ENCODE measurements at regions not wholly inside any gene's neighbourhood (a gene's known extent, or its start where the extent isn't known, plus 50 kb on each side); places are given as distances from the start of the nearest gene placed in this dataset.
"Not testable (repeated sequence)": the region's sequence is repeated elsewhere in the genome, so short reads cannot be mapped to it uniquely, and the experiment has no call there.

DNA sequence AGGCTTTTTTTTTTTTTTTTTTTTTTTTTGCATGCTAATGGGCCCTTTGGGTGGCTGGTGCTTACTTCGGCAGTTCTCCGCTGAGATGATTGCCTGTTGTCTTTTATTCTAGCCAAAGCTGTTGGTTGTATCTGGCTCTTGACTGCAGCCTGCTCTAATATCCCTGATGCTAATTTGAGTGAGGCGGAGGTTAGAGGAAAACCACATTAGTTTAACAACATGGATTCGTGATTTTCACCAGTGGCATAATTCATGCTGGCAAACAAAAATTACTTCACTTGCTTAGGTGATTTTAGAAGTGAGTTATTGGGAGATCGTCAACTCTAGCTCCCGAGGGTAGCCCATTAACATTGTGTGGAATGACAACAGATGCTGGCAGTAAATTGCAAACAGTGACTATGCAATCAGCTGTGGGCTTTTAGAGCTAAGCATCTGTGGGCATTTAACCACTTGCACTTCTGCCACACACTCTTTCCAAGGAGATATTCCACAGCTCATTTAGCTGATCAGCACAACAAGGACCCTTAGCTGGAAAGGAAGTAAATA lies 97.6 kb upstream of the ZDHHC17 start:
- no peak for DNase-seq

DNA sequence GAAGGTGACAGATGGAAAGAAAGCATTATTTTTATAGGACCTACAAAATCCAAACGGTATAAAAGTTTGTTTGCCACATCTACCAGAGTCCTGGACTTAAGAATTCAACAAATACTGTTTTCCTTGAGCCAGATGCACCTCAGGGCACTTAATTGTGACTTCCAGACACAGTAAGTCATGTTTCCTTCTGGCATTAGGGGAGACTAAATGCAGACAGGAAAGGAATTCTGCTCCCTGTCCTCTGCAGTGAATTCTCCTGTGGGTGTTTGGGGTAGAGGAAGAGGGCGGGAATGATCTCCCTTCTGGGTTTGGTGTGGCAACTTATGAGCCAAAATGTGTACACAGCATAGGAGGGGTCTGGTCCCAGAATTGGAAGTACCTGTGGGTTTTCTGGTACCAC lies 93.9 kb upstream of the ZDHHC17 start:
- DNase-seq = no peak

DNA sequence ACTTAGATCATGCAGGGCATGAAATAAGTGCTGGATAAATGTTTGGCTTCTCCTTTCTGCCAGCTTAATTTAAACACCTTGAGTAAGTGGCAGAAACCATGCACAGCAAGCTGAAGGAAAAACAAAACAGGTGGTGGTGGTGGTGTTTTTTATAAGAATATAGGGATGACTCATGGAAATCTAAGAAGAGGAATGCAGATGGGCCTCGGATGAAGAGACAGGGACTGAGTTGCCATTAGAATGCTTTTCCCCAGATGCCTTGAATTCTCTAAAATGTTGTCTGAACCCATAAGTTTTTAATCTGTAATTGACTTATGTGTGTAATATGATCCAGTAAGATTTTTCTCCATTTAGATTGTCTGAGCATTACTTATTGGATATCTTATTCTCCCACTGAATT lies 93.1 kb upstream of the ZDHHC17 start:
- DNase-seq = no peak

DNA sequence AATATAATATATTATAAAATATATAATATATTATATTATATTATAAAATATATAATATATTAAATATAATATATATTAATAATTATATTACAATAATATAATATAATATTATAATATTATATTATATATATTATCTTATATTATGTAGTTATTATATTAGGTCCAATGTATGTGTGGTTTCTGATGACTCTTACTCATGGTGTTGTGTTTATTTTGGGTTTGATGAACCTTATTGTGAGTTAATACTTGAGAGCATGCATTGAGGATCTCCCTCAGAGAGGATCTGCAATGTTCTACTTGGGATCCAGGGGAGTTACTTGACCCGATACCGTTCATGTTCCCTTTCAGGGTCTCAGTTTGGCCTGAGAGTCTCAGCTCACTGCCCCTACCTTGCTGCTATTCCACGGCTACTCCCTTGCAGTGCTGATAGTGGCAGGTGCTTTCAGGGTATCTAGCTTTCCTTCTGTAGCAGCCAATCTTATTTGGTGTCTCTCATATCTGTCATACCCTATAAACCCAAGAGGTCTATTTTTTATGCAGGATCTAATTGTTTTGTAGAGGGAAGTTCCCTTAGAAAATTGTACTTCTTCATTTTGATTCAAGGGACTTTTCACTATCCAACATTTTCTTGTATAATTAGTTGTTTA lies 89.1 kb upstream of the ZDHHC17 start:
- no peak for DNase-seq

DNA sequence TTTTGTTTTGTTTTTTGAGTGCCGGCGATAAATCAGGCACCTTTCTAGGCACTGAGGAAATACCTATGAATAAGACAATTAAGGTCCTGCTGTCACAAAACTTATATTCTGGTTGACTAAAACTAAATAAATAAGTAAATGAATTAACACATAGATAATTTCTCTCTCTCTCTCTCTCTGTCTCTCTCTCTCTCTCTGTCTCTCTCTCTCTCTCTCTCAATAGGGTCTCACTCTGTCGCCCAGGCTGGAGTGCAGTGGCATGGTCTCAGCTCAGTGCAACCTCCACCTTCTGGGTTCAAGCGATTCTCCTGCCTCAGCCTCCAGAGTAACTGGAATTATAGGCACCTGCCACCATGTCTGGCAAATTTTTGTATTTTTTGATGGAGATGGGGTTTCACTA lies 87.7 kb upstream of the ZDHHC17 start:
- DNase-seq = not testable (repeated sequence)

DNA sequence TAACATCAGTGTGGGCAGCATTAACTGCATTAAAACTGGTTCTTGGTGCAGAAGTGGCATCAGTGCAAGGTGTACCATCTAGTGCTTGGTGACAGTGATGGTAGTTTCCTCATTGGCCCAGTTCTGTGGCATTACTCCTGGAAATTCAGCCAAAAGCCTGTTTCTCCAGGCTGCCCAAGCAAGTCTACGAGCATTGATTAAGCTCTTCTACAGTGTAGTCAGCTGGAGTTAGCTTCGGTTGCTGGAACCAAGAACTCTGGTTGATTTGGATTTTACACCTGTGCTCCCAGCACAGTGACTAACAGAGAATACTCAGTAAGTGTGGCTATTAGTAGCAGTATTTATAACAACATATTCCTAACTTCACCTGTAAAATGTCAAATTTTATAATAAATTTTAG lies 84.9 kb upstream of the ZDHHC17 start:
- no peak for DNase-seq

DNA sequence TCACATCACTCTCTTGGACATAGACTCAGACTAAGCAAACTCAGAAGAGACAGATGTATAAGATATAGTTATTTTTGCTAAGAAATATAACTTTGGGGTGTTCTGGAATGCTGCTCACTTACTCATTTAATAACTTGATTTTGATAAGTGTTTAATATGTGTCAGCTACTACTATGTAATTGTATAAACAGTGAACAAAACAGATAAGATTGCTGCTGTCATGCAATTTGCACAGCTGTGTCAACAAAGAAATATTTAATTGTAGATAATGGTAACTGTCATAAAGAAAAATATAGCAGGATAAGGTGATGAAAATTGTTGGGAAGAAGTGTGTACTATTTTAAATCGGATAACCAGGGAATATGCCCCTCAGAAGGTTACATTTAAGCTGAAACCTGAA lies 84.1 kb upstream of the ZDHHC17 start:
- no peak for DNase-seq

DNA sequence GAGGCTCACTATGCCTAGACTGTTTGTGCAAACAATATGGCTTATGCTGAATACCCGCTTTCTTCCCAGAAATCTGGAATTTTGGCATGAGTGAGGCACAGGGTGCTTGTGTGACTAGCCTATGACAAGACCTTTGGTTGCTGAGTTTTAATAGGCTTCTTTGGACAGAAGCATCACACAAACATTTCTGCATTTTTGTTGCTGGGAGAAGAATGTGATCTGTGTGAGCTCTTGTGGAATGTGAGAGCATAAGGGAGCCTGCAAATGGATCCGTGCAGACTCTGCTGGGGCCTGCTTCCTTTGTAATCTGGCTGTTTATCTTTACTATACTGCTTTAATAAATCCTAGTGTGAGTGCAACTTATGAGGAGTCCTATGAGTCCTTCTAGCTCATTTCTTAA lies 83.0 kb upstream of the ZDHHC17 start:
- DNase-seq = no peak

DNA sequence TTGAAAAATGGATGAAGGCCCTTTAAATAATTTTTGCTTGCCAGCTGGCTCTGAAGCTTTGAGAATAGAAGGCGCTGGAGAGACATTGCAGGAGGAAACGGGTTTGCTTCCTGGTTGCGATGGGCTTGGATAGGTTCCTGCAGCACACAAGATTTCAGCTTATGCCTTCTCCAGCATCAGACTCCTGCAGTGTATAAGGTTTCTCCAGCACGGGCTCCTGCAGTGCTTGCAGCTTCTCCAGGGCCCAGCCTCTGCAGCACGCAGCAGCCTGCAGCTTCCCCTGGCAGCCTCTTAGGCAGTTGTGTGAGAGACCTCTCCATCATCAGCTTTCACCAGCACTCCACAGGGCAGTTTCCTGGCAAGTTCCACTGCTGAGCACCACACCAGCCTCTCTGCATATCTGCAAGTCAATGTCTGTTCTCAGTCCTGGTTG lies 78.7 kb upstream of the ZDHHC17 start:
- no peak for DNase-seq

DNA sequence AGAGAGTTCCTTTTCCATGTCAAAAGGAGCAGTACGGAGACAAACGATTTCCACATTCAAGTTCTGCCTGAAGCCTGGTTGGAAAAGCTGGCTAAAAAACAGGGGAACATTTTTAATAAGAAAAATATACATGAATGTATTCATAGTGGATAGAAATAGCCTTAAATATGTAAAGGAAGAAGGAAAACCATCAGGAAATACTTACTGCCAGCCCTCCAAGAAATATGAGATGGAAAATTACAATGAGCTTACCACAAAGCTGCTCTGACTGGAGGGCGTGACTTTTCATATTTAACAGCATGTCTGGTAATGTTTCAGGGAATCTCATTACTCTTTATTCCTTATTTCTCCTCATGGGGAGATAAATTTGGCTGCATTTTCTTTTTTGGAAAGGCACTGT lies 75.9 kb upstream of the ZDHHC17 start:
- DNase-seq = no peak

DNA sequence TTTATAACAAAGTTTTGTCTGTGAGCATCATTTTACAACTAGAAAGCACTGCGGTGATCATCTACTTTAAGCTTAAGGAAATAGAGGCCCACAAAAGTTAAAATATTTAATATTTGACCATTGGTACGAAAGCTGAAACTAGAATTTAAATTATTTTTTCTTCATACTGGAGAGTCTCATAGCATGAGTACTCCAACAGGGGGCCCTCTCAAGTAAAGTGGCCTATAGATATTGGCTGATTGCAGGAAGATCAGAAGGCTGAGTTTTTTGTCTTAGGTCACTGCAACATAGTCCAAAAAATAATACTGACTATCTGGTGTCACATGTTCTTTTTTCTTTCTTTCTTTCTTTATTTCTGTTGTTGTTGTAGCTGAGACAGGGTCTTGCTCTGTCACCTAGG lies 75.3 kb upstream of the ZDHHC17 start:
- DNase-seq = no peak

DNA sequence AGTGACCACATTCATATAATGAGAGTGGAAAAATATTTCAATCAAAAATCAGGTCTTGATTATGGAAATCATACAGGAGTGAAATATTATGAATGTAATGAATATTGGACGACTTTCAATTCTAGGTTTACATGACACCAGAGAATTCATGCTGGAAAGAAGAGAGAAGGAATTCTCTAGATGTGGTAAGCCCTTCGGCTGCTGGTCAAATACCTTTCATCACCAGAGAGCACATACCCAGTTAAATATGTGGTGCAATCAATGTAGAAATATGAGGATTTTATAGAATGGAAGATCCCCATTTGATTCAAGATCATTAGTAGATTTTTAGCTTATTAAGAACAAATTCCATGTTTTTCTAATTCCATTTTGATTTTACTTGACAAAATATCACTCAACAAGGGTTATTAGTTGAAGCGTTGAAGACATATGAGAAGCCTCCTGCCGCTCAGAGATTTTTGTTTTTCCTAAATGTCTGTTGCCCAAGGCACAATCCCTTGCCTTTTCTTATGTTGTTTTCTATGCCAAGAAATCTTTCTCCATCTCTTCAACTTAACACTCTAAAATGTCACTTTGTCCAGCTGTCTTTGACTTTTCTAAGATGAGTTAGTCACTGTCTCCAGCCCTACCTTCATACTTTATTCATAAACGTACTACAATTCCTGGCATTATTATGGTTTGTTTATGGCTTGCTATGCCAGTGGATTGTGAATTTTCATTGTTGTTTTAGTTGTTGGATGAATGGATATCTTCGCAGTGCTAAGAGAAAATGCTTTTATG lies 72.8 kb upstream of the ZDHHC17 start:
- DNase-seq = no peak

DNA sequence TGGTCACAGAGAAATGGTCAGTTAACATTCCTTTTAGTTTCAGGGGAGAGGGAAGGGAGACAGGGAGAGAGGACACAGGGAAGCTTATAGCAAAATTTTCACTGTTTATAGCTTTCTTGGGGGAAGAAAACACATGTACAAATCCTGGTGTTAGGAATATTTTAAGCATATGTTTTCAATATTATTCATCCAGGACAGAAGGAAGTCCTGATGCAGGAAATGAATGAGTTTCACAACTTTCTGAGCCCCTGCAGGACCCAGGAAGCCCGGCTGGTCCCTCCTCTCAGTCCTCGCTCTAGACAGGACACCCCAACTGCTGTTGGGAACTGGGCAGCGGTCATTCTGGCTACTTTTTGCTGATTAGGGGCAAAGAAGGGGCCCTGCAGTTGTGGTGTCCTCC lies 71.1 kb upstream of the ZDHHC17 start:
- DNase-seq = no peak

DNA sequence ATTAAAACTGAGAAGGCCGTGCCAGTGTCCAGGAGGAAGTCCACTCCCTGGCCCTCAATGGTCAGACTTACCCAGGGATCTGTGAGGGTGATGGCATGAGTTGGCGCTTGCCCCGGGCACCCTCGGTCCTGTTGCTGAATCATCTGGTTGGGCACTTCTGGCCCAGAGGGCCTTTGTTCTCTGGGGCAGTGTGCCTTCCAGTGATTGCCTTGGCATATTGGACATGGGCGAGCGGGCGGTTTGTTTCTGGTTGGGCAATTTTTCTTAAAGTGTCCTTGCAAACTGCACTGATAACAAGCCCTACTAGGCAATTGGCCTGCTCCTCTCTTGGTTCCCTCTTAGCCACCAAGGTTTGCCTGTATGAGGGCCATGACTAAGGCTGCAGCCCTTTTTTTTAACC lies 69.5 kb upstream of the ZDHHC17 start:
- no peak for DNase-seq

DNA sequence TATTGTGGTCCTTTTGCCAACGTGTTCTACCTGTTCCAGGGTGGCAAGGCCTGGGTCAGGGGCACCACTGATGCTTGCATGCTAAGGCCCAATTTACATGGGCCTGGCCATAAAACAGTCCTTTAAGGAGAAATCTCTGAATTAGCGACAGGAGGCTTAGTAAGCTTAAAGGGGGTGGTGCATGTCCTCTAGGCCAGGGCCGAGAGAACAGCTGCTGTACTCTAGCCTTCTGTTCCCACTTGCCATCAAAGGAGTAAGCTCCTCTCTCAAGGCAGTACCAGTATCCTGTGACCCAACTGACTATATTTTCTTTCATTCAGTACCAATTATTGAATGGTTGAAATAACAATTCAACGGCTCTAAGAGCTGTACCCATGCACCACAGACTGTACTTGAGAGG lies 67.7 kb upstream of the ZDHHC17 start:
- DNase-seq = no peak

DNA sequence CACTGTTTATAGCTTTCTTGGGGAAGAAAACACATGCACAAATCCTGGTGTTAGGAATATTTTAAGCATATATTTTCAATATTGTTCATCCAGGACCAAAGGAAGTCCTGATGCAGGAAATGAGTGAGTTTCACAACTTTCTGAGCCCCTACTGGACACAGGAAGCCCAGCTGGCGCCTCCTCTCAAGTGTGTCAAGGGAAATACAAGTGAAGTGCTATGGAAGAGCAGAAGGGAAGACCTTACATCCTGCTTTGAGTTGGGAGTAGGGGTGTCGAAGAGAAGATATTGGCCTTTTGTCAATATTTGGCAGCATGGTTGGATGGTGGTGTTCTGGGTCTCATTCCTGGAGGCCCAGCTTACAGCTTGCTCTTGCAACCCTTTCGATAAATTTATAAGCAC lies 66.1 kb upstream of the ZDHHC17 start:
- no peak for DNase-seq

DNA sequence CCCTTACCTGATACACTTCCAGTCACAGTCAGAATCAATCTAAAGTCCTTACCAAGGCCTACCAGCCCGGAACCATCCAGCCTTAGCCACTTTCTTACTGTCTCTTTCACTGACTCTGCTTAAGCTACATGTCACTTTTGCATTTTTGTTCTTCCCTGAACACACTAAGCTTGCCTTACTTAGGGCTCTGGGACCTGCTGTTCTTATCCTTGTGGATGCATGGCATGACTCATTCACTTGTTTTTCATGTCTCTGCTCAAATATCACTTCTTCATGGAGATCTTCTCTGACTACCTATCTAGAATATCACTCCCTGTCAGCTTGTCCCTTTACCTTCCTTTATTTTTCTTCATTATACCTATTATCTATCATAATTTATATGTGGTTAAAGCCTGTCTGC lies 65.6 kb upstream of the ZDHHC17 start:
- DNase-seq = no peak

DNA sequence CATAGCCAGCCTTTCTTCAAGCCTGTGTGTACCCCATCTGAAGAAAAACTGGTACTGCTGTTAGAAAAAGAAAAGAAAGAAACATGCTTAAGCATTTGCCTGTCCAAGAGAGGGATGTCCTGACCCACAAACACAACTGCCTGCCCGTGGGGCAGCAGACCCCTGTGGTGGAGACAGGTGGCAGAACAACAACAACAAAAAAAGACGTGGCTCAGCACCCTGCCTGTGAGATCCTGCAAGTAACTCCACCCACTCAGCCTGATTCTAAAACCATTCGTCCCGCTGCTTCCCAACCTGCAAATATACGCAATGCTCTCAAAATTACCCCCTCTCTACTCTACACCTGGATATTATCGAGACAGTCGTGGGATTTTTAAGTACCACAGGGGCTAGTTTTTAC lies 64.9 kb upstream of the ZDHHC17 start:
- DNase-seq = peak; percentile 23

DNA sequence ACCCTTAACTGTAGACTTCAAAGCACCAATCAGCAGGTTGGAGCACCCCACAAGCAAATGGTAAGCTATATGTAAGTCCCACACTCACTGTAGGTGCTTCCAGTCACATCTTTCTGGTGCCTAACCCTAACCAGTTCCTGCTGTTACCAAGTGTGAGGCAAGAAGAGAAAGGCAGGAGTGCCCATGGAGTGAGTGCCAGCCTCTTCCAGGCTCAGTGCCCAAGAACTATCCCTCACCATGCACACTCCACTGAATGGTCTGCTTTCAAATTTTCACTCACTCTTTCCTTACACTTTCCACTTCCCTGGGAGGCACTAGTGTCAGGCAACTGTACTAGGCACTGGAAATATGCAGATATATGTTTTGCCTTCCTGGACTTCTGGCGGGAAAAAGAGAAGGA lies 62.2 kb upstream of the ZDHHC17 start:
- no peak for DNase-seq

DNA sequence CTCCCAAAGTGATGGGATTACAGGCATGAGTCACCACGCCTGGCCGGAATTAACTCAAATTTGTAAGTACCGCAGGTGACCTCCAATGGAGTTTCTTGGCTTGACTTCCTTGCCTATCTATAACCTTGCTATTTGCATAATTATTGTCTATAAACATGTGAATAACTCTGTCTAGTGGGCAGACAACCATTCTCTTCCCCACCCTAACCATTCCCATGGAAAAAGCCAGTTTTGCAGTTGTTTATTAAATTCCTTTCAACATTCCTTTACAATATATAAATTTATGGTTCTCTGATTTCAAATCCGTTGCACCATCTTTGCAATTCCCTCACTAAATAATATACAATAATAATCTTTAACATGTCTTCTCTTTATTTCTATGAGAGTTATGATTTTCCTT lies 61.0 kb upstream of the ZDHHC17 start:
- DNase-seq = no peak

DNA sequence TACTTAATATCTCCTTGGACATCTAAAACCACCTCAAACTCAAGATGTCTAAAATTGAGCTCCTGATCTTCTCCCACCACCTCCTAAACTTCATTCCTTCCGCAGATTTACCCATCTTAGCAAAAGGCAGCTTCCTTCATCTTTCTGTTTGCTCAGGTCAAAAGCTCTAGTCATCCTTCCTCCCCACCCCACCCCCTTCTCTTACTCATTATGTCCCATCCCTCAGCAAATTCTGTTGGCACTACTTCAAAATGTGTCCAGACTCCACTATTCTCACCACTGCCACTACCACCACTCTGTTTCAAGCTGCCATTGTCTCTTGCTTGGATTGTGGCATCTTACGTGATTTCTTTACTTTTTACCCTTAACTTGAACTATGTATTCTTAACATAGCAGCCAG lies 59.2 kb upstream of the ZDHHC17 start:
- no peak for DNase-seq

DNA sequence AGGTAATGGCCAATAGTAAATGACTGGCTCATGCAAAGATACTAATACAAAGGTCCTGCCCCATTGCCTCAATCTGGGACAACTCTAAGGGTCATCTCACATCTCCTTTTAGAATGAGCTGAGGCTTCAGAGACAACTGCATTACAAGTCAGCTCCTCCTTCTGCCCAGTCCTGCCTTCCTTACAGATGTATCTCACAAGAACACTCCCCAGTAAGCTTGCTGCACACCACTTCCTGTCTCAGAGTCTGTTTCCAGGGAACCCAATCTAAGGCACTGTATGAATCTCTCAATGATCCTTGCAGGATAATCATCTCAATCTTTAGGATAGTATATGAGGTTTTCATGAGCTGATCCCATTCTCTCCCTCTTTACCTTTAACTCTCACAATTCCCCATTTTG lies 57.8 kb upstream of the ZDHHC17 start:
- no peak for DNase-seq

DNA sequence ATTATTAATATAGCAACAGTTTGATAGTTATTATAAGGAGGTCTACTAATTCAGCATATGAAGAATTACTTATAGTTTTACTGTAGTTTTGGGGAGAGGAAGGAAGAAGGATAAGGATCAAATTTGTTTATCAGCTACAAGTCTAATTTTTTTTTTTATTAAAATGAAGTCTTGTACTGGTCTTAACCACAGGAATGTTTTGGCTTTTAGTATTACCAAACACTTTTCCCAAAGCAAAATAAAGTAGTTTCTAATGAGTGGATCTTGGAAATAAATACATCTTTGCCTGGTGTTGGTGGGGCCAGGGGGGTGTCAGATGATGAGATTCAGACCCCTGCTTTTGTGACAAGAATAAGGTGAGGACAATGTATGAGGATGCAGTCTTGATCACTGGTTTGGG lies 57.2 kb upstream of the ZDHHC17 start:
- DNase-seq = no peak

DNA sequence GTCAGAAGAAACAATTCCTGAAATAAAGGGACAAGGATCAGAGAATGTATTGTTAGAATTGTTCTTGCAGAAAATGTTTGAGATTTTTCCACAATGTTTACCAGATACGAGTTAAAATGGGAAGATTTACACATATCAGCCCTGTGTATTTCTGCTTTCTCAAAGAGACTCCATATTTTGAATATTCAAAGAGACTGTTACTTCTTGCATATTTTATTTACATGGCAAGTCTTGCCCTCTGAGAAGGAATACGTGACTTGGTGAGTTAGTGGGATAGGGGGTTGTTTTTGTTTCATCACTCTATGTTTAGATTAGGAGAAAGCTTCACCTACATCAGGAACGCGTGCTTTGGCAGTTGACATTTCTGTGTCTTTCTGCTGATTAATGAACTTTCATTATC lies 56.1 kb upstream of the ZDHHC17 start:
- no peak for DNase-seq

DNA sequence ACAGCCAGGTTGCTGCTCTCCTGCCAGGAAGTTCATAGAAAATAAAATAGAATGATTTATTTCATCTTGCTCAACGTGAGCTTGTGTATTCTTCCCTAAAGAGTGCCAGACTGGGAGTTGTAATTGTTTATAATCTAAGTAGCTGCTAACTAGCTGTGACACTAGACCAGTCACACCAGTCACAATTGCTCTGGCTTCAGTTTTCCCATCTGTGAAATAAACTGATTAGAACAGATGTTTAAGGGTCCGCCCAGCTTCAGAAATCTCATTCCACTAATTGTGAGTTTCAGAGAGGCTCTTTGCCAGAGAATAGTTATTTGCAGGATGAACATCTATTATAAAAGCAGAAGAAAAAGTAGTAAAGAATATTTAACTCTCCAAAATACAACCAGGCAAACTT lies 55.6 kb upstream of the ZDHHC17 start:
- no peak for DNase-seq
